ENCODE measurements at regions not wholly inside any gene's neighbourhood (a gene's known extent, or its start where the extent isn't known, plus 50 kb on each side); places are given as distances from the start of the nearest gene placed in this dataset.

DNA sequence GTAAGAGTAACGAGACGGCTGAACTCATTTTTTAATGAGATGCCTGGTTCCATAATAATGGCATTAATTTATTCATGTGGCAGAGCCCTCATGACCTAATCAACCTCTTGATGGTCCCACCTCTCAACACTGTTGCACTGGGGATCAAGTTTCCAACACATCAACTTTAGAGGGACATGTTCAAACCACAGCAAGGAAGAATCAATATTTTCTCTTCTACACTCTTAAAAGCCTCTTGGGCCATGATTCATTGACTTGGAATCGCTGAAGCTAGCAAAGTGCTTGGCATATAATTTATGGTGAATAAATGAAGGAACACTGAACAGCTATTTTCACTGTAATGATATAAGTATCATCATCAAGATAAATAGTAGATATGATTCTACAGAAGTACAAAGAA is 333.0 kb downstream of the TNS1 start:
- peaks cover 4% of the 10 kb centered on the region for H3K27me3 Mint-ChIP-seq
- no peaks in the 10 kb centered on the region for H3K36me3 Mint-ChIP-seq
- H3K9me3 Mint-ChIP-seq = no peaks in the 10 kb centered on the region
- DNase-seq = no peak
- CTCF ChIA-PET = interaction anchor here (5.5 kb wide), 1 partner anchor 20 kb away, joined by 22 read pairs; no protein-coding TSS in a partner anchor
- H3K4me1 Mint-ChIP-seq = no peaks in the 10 kb centered on the region
- H3K4me3 Mint-ChIP-seq = no peak overlapping the region
- H3K27ac Mint-ChIP-seq = no peak overlapping the region

DNA sequence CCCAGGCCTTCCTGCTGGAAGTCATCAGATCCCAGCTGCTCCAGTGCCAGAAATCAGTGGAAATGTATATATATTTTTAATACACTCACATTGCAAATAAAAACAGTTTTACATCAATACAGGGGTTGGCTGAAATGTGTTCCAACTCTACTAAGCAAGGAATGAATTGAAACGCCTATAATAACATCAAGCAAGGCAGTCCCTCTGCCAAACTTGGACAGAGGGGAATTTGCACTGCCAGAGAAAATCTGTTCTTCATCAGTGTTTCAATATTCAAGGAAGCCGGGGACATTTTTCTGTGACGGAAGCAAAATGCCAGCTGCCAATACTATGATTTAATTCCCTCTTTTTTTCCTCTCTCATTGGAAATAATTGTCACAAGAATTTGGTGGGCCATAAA is 335.3 kb downstream of the TNS1 start:
- Mint-ChIP-seq H3K27me3 (peaks cover 4% of the 10 kb centered on the region), H3K9me3 (no peaks in the 10 kb centered on the region), H3K27ac (no peak overlapping the region), H3K36me3 (no peaks in the 10 kb centered on the region), H3K4me1 (no peaks in the 10 kb centered on the region), H3K4me3 (no peak overlapping the region)
- DNase-seq = no peak
- CTCF ChIA-PET = interaction anchor here (5.5 kb wide), 1 partner anchor 17 kb away, joined by 22 read pairs; no protein-coding TSS in a partner anchor

DNA sequence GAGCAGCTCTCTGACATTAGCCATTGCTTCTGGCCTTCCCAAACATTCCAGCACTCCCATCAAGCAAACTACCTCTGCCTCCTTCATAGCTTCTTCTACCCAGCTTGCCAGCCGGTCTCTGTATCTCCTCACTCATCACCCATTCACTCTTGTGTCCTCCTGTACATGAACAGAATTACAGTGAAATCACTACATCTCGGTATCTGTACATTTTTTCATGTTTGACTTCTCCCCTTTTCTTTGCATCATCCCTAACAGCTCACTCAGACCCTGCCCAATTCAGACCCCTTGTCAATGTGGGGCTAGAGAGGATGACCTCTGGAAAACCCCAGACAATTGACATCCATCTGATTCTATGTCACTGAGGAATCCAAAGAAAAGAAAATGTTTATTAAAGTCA is 335.8 kb downstream of the TNS1 start:
- DNase-seq = no peak
- Mint-ChIP-seq H3K4me1 (no peaks in the 10 kb centered on the region), H3K27me3 (peaks cover 4% of the 10 kb centered on the region), H3K4me3 (no peak overlapping the region), H3K9me3 (no peaks in the 10 kb centered on the region), H3K27ac (no peak overlapping the region), H3K36me3 (no peaks in the 10 kb centered on the region)
- CTCF ChIA-PET = interaction anchor here (5.5 kb wide), 1 partner anchor 17 kb away, joined by 22 read pairs; no protein-coding TSS in a partner anchor

DNA sequence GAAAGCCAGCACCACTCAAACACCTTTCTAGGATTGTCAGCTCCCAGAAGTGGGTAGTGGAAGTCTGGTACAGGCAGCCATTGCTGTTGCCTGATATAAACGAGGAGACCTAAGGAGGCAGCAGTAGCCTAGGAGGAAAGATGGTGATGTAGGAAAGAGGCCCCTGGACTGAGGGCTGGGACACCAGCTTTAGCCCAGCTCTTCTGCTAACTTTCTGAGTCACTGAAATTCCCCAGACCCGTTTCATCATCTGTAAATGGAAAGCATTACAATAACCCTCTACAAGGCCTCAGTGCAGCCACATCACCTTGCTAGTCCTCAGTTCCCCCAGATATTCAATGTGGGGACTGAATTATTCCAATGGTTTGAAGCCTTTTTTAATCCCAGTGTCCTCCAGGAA is 336.5 kb downstream of the TNS1 start:
- CTCF ChIA-PET = interaction anchor here (5.5 kb wide), 1 partner anchor 16 kb away, joined by 22 read pairs; no protein-coding TSS in a partner anchor
- H3K27ac Mint-ChIP-seq = no peak overlapping the region

DNA sequence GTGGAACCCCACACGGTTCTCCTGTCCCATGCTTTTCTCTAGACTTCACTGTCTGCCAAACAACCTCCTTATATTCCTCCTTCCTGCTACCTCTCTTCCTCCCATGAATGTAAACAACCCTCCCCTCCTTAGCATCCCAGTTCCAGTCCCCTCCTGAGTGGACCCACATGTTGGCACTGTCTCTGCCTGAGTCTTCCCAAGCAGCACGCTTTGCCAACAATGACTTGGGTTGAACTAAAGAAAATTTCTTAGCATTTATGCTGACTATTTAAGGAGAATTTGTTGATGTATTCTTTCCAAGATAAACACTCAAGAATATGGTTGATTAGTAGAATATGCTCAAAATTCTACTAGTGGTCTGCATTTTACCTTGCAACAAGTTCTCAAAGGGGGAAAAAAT is 338.0 kb downstream of the TNS1 start:
- no peak for DNase-seq

More for the DNA sequence above, 336.5 kb downstream of the TNS1 start:
- H3K4me1 Mint-ChIP-seq = peaks cover 2% of the 10 kb centered on the region
- H3K4me3 Mint-ChIP-seq = no peak overlapping the region
- peaks cover 4% of the 10 kb centered on the region for H3K27me3 Mint-ChIP-seq
- H3K36me3 Mint-ChIP-seq = no peaks in the 10 kb centered on the region
- H3K9me3 Mint-ChIP-seq = no peaks in the 10 kb centered on the region
- no peak for DNase-seq

DNA sequence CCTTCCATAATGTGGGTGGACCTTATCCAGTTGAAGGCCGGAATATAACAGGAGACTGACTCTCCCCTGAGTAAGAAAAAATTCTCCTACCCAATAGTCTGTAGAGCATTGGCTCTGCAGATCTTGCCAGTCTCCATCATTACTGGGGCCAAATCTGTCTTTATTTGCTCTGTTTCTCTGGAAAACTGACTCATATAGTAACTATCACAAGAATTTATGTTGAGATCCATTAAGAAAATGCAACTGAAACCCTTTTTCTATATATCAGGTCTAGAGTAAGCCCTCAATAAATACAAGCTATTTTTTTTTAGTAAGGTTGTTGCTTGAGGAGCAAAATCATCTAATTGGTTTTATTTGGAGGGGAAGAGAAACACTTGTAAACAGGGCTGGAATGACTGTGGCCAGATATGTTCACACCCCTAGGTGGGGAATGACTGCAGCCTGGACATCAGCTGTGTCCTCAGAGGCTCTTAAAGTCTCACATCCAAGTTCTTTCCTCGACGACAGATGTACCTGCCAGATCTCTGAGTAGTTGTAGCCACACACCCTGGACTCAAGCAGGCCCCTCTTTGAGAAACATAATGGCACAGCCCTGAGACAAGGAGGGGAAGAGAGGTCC is 339.7 kb downstream of the TNS1 start:
- H3K4me1 Mint-ChIP-seq = peaks cover 10% of the 10 kb centered on the region
- no peak for DNase-seq
- H3K27ac Mint-ChIP-seq = no peak overlapping the region
- no peaks in the 10 kb centered on the region for H3K9me3 Mint-ChIP-seq
- CTCF ChIA-PET = interaction anchor here (1.4 kb wide), 1 partner anchor 12 kb away, joined by 7 read pairs; no protein-coding TSS in a partner anchor
- peaks cover 6% of the 10 kb centered on the region for H3K27me3 Mint-ChIP-seq
- no peaks in the 10 kb centered on the region for H3K36me3 Mint-ChIP-seq
- no peak overlapping the region for H3K4me3 Mint-ChIP-seq

More for the DNA sequence above, 338.0 kb downstream of the TNS1 start:
- H3K4me3 Mint-ChIP-seq = no peak overlapping the region
- no peak overlapping the region for H3K27ac Mint-ChIP-seq
- H3K4me1 Mint-ChIP-seq = peaks cover 10% of the 10 kb centered on the region
- CTCF ChIA-PET = interaction anchor here (1.4 kb wide), 1 partner anchor 14 kb away, joined by 7 read pairs; no protein-coding TSS in a partner anchor
- H3K27me3 Mint-ChIP-seq = peaks cover 7% of the 10 kb centered on the region
- no peaks in the 10 kb centered on the region for H3K9me3 Mint-ChIP-seq
- no peaks in the 10 kb centered on the region for H3K36me3 Mint-ChIP-seq

DNA sequence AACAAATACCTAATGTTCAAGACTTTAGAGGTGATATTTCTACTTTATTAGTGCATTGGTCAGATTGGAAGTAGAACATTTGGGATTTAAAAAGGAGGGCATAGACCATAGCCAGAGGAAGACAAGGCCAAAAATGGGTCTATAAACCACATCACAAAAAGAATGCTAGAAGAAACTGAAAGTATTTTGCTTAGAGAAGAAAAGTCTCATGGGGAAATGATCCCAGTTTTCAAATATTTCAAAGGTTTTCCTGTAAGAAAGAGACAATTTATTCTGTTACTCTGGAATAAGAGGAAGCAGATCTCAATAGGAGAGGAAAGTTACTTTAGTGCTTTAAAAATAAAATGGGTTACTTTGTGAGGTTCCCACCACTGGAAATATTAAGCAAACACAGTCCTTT is 341.4 kb downstream of the TNS1 start:
- Mint-ChIP-seq H3K27ac (no peak overlapping the region), H3K36me3 (no peaks in the 10 kb centered on the region), H3K4me1 (peaks cover 10% of the 10 kb centered on the region), H3K4me3 (no peak overlapping the region), H3K27me3 (peaks cover 3% of the 10 kb centered on the region), H3K9me3 (no peaks in the 10 kb centered on the region)
- CTCF ChIA-PET = interaction anchor here (0.7 kb wide), 1 partner anchor 11 kb away, joined by 3 read pairs; no protein-coding TSS in a partner anchor
- DNase-seq = no peak

DNA sequence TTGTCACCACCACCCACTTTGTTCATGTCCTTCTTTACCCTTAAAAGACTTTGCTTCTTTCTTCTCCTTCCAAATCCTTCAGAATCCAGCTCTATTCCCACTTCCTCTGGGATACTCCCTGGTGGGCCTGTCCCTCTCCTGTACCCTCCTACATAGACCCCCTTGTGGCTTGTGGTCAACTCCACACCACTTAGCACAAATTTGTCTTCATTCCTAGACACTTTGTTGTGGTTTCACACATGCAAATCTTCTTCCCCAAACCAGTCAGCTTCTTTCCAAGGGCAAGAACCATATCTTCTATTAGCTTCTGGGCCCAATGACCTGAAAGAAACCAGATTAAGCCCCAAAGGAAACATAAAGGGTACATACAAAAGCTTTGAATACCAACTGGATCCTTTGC is 342.4 kb downstream of the TNS1 start:
- Mint-ChIP-seq H3K27ac (no peak overlapping the region), H3K27me3 (peaks cover 7% of the 10 kb centered on the region), H3K9me3 (no peaks in the 10 kb centered on the region), H3K36me3 (no peaks in the 10 kb centered on the region), H3K4me1 (peaks cover 10% of the 10 kb centered on the region), H3K4me3 (no peak overlapping the region)
- CTCF ChIA-PET = no interaction called here
- no peak for DNase-seq

DNA sequence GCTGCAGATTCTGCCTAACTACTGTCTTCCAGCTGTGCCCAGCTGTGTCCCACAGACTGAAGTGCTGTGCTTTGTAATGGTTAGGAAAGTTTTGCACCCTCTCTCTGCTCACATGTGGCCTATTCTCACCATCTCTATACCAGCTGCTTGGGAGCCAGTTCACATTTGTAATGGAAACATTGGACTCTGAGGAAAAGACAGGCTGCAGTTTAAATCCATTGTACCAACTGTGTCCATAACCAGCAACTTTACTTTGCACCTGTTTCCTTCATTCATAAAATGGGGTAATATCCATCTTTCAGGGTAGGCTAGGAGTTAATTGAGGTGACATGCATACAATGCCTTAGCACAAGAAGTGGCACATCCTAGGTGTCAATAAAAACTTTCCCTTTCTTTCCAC is 344.0 kb downstream of the TNS1 start:
- no peaks in the 10 kb centered on the region for H3K36me3 Mint-ChIP-seq
- peaks cover 10% of the 10 kb centered on the region for H3K4me1 Mint-ChIP-seq
- CTCF ChIA-PET = no interaction called here
- H3K27me3 Mint-ChIP-seq = peaks cover 11% of the 10 kb centered on the region
- no peak overlapping the region for H3K4me3 Mint-ChIP-seq
- H3K27ac Mint-ChIP-seq = no peak overlapping the region
- DNase-seq = no peak
- no peaks in the 10 kb centered on the region for H3K9me3 Mint-ChIP-seq

DNA sequence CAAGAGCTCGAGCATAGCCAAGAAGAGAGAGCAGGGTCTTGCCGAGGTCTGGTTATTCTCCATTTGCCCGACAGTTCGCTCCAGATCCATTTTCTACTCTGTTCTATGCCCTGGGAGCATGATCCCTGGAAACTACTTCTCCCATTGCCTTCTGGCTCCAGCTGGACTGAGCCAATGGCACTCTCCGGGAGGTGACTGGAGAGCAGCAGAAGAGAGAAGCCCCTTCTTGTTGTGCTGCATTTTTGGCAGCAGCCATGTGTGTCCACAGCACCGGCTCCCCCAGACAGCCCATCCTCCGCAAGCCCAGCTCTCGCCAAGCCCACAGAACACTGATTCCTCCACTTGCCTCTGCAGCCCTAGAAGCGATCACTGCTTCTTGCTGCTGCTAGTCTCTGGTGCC is 345.5 kb downstream of the TNS1 start:
- H3K27ac Mint-ChIP-seq = no peak overlapping the region
- DNase-seq = no peak
- peaks cover 15% of the 10 kb centered on the region for H3K27me3 Mint-ChIP-seq
- H3K36me3 Mint-ChIP-seq = no peaks in the 10 kb centered on the region
- CTCF ChIA-PET = no interaction called here
- H3K4me1 Mint-ChIP-seq = peaks cover 10% of the 10 kb centered on the region
- H3K9me3 Mint-ChIP-seq = no peaks in the 10 kb centered on the region
- no peak overlapping the region for H3K4me3 Mint-ChIP-seq

DNA sequence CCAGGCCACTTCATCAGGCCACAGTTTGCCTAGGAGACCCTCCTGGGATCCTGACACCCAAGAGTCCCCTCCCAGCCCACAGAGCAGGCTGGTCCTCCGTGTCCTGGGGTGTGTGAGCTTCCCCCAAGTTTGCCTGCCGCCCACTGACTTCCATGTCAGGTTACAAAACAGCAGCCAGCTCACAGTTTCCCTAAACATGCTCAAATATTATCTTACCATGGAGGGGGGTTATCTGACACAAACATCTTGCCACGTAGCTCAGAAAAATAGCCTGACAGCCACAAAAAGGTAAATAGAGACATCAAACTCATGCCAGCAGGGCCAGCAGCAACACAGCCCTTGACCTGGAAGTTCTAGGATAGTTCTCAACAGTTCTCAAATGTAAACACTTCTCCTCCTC is 346.5 kb downstream of the TNS1 start:
- H3K4me1 Mint-ChIP-seq = peaks cover 8% of the 10 kb centered on the region
- DNase-seq = no peak
- no peak overlapping the region for H3K4me3 Mint-ChIP-seq
- no peak overlapping the region for H3K27ac Mint-ChIP-seq
- H3K27me3 Mint-ChIP-seq = peaks cover 15% of the 10 kb centered on the region
- H3K36me3 Mint-ChIP-seq = no peaks in the 10 kb centered on the region
- H3K9me3 Mint-ChIP-seq = no peaks in the 10 kb centered on the region
- CTCF ChIA-PET = interaction anchor here (0.7 to 1.4 kb wide), 2 partner anchors 57 to 100 kb away, joined by 3 to 9 read pairs; no protein-coding TSS in a partner anchor

DNA sequence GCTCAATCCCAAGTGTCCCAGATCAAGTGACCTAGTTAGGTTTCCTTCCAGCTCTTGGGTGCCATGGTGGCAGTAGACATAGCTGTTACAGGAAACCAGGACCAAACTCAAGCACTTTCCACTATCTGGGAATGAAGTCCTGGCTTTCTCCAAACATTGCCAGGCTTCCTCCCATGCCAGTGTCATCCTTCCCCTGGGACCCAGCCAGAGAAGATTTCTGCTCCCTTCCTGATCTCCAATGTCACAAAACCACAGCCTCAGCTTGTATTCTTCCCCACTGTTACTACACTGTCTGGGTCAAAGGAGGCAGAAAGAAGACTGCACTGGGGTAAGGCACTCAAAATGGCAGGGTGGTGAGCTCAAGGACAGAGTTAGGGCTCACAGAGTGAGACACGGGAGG is 347.1 kb downstream of the TNS1 start:
- CTCF ChIA-PET = interaction anchor here (0.7 to 1.4 kb wide), 2 partner anchors 58 to 101 kb away, joined by 3 to 9 read pairs; no protein-coding TSS in a partner anchor

DNA sequence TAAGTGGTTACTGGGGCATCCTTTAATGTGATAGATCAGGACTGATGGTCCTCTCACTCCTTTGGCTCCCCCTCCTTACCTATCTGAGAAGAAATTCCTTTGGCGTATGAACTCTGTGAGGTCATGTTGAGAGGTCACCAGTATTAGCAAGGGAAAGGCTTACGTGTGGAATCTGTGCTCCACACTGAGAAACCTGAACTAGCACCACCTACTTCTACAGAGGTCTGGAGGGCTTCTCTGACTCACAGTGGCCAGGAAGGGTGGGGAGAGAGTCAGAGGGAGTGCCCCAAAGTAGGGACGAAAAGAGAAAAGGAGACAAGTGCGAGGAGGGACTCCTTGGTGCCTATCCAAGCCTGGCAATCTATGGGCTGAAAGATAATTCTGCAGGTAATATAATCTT is 348.6 kb downstream of the TNS1 start:
- no peak for DNase-seq
- H3K36me3 Mint-ChIP-seq = no peaks in the 10 kb centered on the region
- no peak overlapping the region for H3K27ac Mint-ChIP-seq
- no peaks in the 10 kb centered on the region for H3K4me1 Mint-ChIP-seq
- H3K9me3 Mint-ChIP-seq = no peaks in the 10 kb centered on the region
- CTCF ChIA-PET = interaction anchor here (1.0 kb wide), 1 partner anchor 59 kb away, joined by 4 read pairs; no protein-coding TSS in a partner anchor
- no peak overlapping the region for H3K4me3 Mint-ChIP-seq
- peaks cover 12% of the 10 kb centered on the region for H3K27me3 Mint-ChIP-seq

More for the DNA sequence above, 347.1 kb downstream of the TNS1 start:
- DNase-seq = no peak
- H3K4me1 Mint-ChIP-seq = peaks cover 3% of the 10 kb centered on the region
- H3K27me3 Mint-ChIP-seq = peaks cover 15% of the 10 kb centered on the region
- no peak overlapping the region for H3K4me3 Mint-ChIP-seq
- H3K36me3 Mint-ChIP-seq = no peaks in the 10 kb centered on the region
- no peak overlapping the region for H3K27ac Mint-ChIP-seq
- no peaks in the 10 kb centered on the region for H3K9me3 Mint-ChIP-seq

DNA sequence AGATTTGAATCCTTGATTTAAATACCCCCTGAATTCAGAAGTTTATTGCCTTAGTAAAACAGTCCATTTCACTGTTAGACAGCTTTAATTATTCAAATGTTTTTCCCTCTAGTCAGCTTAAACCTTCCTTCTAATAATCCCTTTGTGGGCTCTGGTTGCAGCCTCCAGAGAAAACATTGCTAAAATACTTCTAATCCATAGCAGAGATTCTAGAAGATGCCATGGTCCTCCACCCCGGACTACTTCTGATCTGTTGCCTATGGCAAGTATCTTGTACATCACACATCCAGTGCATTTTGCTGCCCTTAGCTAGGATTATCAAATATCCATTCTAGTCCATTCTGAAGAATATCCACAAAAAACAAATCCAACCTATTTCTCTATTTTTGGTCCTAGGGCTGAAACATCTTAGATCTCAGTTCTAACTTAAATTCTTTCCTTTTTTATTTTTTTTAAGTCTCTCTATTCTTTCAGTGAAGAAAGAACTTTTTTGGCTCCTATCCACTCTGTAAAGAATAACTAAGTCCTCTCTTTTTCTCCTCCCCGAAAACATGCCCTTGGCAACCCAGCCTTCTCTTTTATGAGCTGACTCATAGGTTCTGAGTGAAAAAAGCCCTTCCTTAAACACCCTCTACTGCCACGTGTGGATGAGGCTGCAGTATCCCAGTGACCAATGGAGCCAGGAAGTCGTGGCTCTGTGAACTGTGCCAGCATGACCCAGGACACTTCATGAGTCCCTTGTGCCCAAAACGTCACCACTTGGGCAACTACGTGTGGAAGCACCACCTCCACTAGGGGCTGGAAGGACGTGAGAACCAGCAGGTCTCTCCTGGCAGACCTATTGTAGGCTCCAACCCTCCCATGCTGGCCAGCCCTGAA is 349.8 kb downstream of the TNS1 start:
- peaks cover 12% of the 10 kb centered on the region for H3K27me3 Mint-ChIP-seq
- no peak for DNase-seq
- no peaks in the 10 kb centered on the region for H3K36me3 Mint-ChIP-seq
- no peak overlapping the region for H3K27ac Mint-ChIP-seq
- CTCF ChIA-PET = interaction anchor here (1.0 to 3.4 kb wide), 2 partner anchors 60 kb away, joined by 4 to 30 read pairs; no protein-coding TSS in a partner anchor
- H3K4me3 Mint-ChIP-seq = no peak overlapping the region
- H3K4me1 Mint-ChIP-seq = no peaks in the 10 kb centered on the region
- H3K9me3 Mint-ChIP-seq = no peaks in the 10 kb centered on the region

All from activated naive CD4-positive, alpha-beta T cell treated with anti-CD3 and anti-CD28 coated beads, Interleukin-2, amount 10 ng/mL, durations not matched to agents 7 days and 5 days (primary cell).